ENCODE measurements at regions not wholly inside any gene's neighbourhood (a gene's known extent, or its start where the extent isn't known, plus 50 kb on each side); places are given as distances from the start of the nearest gene placed in this dataset.
"Not testable (repeated sequence)": the region's sequence is repeated elsewhere in the genome, so short reads cannot be mapped to it uniquely, and the experiment has no call there.

- not testable (repeated sequence) for TF ChIP-seq ZBTB43 (CRISPR knock-in tag; conservative IDR thresholded peaks at IDR 0.05); ESRRA (CRISPR knock-in tag; IDR thresholded peaks at IDR 0.05; ENCODE audit: low read depth); EEA1 (CRISPR knock-in tag; IDR thresholded peaks at IDR 0.05; ENCODE audit: borderline replicate concordance)
Observed at GRCh38 chr11:134954456-134954855, 542.4 kb upstream of the B3GAT1 start.
